Medulla oblongata (tissue), 1 donor: ENCODE measurements at regions not wholly inside any gene's neighbourhood (a gene's known extent, or its start where the extent isn't known, plus 50 kb on each side); places are given as distances from the start of the nearest gene placed in this dataset.

Source experiments
- DNase-seq: peaks from one replicate; pipeline ENCODE4 v3.0.0-alpha.2; 2015; ENCODE audit errors: extremely low spot score

DNA sequence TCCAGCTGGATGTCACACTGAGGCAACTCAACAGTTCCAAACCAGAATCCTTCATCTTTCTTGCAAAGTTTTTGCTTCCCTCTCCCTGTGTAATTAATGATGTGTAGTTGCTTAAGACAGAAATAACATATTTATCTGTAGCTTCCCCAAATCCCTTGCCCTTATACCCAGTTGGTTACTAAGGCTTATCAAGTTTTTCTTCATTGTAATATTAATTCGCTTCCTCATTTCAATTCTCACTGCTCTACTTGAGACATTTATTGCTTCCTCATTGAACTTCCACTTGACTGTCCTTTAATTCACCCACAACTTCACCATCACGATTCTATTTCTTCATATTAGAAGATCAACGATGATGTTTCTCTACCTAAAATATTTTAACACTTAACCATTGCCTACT is 386.6 kb upstream of the CPEB2 start:
- no peak for DNase-seq

- no peak for DNase-seq
Observed at GRCh38 chr4:14620567-14621141, 381.6 kb upstream of the CPEB2 start.

DNA sequence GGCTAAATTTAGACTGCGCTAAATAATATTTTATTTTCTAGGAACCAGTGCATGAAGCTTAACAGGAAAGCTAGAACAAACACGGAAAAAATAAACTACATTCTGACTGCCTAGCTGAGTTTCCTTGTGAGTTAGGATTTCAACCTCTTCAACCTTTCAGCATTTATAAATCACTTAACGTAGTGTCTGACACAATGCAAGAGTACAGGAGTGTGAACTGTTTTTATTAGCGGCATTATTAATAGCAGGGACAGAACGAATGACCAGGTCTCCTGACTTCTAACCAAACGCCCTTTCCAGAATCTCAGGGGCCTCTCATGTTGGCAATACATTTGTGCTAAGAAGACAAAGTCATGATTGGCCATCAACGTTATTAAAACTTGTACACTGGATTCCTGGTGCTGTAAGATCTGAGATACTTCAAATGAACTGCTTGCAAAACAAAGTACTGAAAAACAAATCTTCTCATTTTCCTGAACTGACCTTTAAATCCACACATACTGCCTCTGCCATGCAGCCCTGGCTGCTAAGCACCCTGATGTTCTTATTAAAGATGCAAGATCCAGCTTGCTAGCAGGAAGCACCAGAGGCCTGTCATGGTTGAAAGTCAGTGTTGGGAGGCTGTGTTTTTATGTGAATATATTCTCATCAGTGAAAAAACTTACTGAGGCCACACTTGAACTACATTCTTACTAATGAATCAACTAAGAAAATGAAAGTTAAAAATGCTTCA is 380.4 kb upstream of the CPEB2 start:
- no peak for DNase-seq

- no peak for DNase-seq
Observed at GRCh38 chr4:14627038-14627437, 375.2 kb upstream of the CPEB2 start.

- DNase-seq: no peak
Observed at GRCh38 chr4:14631806-14632440, 370.4 kb upstream of the CPEB2 start.

DNA sequence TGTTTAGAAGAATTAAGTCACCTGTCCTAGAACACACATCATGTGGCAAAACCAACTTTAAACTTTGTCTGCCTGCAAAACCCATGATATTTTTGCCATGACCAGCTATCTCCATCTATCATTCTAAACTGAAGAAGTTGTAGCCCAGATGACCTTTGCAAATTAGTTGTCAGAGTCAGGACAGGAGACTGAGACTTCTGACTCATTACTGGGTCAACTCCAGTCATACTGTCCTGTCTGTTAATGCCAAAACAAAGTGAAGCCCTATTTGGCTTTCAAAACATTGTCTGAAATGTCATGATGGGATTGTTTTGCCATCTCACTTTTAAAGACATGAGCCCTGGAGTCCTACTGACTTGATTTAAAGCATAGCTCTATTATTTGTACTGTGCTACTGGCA is 365.7 kb upstream of the CPEB2 start:
- DNase-seq: no peak

- no peak for DNase-seq
Observed at GRCh38 chr4:14640476-14640875, 361.8 kb upstream of the CPEB2 start.

- DNase-seq: no peak
Observed at GRCh38 chr4:14641871-14642270, 360.4 kb upstream of the CPEB2 start.

DNA sequence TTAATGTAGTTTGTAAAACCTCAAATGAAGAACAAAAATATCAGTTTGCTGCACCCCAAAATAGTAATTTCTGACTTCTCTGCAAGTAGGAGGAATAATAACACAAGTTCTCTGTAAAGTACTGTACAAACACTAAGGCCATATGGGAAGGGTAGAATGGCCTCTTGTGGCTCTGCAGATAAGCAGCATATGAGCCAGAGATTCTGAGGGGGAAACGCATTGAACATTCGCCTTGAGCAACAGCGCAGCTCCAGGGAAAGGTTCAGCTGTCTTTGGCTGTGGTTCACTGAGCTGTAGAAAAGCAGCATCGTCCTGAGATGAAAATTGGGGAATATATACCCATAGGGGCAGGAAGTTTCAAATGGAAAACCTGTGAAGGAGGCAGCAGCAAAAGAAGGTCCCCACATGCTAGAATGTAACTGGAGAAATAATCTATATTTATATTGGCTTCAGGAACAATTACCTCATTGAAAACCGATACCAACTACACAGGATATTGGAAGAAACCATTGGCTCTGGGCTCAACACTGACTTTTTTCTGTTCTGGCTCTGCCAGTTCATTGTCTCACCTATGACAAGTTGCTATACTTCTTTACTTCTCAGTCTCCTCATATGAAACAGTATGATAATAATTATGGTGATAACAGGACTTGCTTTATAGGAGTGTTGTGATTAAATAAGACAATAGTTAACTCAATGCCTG is 357.6 kb upstream of the CPEB2 start:
- no peak for DNase-seq

DNA sequence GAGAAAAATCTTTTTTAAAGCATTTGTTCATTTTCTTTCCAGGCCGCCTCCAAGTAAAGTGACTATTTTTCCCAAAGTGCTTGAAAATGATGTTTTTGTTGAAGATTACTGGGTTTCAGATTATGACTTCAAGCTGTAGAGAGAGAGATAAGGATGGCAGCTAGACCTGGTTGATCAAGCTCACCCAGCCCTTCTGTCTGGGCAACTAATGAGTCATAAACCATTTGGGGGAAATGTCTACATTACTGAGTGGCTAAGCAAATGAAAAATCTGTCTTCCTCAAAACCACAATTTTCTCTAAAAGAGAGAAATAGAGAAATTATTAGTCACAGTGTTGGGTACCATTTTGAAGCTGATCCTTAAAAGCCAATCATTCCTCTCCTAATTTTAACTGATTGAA is 355.4 kb upstream of the CPEB2 start:
- DNase-seq: no peak

- DNase-seq: no peak
Observed at GRCh38 chr4:14650127-14650526, 352.2 kb upstream of the CPEB2 start.

DNA sequence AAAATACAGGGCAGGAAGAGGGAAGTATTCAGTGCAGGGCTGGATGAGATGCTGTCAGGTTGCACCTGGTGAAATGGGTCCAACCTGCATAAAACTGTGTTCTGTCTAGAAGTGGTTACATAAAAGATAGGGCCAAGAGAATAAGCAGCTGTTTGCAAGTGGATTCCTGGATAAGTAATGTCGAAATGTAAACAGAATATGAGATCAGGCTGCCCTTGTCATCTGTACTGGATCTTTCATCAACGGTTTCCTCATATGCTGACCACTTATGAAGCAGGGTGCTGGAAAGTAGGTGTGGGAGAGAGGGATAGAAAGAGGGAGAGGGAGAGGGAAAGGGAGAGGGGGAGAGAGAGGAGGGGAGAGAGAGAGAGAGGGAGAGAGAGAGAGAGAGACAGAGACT is 349.8 kb upstream of the CPEB2 start:
- DNase-seq: no peak

DNA sequence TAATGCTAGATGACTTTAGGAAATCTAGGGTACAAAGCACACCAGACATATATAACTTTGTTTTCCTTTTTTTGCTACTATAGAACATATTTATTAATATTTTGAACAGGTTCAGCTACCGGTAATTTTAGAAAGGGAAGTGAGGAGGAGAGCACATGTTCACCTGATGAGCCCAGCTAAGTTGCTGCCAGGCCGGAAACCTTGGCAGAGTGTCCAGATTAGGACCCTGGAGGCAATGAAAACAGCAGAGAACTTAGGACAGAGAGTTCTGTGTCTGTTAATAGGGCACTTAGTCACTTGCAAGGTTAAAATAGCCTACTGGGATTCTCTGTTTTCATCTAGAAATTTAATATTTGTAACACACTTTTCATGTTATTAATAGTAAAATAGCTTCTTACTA is 348.9 kb upstream of the CPEB2 start:
- no peak for DNase-seq

DNA sequence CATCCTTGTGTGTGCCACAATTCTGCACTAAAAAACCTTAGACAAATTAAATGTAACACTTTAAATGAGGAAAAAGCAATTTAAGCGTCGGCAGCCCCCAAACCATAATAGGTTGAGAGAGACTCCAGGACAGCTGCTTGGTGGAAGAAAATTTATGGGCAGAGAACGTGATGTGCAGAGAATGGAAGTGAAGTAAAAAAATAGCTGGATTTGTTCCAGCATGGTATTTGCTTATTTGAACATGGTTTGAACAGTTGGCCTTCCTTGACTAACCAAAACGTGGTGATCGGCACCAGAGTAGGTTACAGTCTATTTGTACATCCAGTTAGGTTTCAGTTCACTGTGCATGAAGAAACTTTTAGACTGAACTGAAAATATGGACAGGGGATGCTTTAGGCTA is 343.0 kb upstream of the CPEB2 start:
- no peak for DNase-seq

GRCh38 chr4:14667624-14668151 is 334.6 kb upstream of the CPEB2 start:
- DNase-seq: no peak

DNA sequence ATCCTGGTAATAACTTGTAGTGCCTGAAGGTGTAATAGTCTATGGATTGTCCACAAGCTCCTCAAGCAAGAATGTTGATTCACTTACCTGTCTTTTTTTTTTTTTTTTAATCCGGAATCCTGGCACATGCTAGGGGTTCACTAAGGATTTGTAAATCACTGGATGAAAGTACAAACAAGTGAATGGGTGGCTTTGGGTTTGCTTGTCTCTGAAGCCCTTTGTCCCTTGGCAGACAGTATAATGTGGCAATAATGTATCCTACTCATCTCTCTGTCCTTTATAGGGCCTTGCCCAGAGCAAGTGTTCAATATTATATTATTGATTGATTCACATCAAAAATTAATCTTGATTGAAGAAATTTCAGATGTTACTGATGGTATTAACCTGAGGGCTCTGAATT is 334.0 kb upstream of the CPEB2 start:
- DNase-seq: no peak

DNA sequence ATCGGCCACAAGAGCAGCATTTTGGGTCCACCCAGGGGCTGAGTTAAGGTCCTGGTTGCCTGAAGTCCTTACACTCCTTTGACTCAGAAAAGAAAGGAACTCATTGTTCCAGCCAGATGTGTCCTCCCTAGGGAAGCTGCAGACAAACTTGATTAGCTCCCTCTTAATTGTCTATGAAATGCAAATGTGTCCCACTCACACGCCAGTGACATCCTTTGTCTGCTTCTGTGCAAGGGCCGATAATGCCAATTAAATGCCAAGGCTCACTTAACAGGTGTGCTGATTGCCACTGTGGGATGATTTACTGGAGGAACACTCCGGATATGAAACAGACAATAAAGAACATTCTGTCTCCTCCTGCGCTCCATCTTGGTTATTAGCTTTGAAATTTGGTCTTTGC is 332.9 kb upstream of the CPEB2 start:
- peak; percentile 10 for DNase-seq

- peak; percentile 41 for DNase-seq
Observed at GRCh38 chr4:14671146-14671545, 331.1 kb upstream of the CPEB2 start.

- no peak for DNase-seq
Observed at GRCh38 chr4:14675279-14675985, 326.8 kb upstream of the CPEB2 start.

GRCh38 chr4:14679906-14680305 is 322.4 kb upstream of the CPEB2 start:
- no peak for DNase-seq

DNA sequence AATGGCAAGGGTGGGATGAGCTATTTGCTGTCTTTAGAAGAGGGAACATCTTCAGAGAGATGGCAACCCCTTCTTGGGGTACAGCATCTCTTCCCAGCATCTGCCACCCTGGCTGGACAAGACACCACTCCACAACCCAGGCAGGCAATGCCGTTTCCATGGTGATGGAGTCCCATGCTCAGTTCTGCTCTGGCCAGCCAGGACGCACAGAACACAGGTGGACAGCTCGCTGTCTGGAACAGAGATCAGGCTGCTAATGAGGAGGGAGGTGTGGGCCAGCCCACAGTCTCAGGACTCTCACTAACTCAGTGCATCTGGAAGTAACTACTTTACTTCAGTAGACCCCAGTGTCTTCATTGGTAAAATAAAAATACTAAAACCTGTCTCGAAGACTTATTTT is 321.0 kb upstream of the CPEB2 start:
- no peak for DNase-seq

GRCh38 chr4:14693728-14694127 is 308.6 kb upstream of the CPEB2 start:
- no peak for DNase-seq
